IPS-11a (cell line): ENCODE measurements at regions not wholly inside any gene's neighbourhood (a gene's known extent, or its start where the extent isn't known, plus 50 kb on each side); places are given as distances from the start of the nearest gene placed in this dataset.

Source experiments
- H3K4me3 ChIP-seq: one replicate; pipeline ENCODE4 v1.5.1; 2013; ENCODE audit warnings: low read depth, low read length, control low read depth

DNA sequence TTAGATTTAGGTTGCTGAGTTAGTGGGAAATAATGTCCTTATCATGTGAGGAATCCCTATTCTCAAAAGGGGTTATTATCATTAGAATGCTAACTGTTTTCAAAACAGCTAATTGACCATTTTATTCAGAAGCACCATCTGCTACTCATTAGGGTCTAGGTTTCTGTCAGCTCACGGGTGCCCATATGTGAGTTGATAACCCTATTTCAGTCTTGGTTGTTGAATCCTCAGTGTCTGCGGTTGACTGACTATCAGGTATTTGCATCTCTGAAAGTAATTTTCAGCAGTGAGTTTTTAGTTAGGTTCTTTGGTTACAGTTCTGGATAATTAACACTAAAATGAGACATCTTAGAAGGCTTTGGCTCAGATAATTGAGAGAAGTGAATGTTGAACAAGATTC lies 1404.0 kb downstream of the AACS start:
- no peak overlapping the region for H3K4me3 ChIP-seq

DNA sequence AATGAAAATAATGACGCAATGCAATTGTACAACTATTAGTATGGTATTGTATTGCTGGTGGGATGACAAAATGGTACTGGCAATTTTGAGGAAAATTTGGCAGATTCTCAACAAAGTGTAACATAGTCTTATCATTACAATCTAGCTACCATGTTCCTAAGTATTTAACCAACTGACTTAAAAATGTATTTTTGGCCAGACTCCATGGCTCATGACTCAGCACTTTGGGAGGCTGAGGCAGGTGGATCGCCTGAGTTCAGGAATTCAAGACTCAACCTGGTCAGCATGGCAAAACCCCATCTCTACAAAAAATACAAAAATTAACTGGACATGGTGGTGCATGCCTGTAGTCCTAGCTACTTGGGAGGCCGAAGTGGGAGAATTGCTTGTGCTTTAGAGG lies 1409.5 kb downstream of the AACS start:
- H3K4me3 ChIP-seq = no peak overlapping the region

DNA sequence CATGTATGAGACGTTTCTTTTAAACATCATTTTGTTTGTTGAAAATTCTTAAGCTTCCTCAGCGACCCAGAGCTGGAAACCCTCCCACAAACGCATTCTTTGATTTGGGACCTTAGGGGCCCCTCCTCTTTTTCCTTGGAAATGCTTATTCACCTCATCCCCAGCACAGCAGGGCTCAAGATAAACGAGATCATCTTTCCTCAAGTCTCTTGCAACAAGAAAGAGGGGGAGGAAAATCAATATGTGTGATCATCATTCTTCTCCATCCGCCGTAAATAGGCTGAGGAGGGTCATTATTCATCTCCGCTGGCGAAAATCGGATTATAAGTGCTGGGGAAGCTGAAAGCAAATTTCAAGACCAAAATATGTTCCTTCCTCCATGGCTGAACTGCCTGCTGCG lies 1415.2 kb downstream of the AACS start:
- no peak overlapping the region for H3K4me3 ChIP-seq

GRCh38 chr12:126481688-126482087 lies 1416.5 kb downstream of the AACS start:
- no peak overlapping the region for H3K4me3 ChIP-seq

DNA sequence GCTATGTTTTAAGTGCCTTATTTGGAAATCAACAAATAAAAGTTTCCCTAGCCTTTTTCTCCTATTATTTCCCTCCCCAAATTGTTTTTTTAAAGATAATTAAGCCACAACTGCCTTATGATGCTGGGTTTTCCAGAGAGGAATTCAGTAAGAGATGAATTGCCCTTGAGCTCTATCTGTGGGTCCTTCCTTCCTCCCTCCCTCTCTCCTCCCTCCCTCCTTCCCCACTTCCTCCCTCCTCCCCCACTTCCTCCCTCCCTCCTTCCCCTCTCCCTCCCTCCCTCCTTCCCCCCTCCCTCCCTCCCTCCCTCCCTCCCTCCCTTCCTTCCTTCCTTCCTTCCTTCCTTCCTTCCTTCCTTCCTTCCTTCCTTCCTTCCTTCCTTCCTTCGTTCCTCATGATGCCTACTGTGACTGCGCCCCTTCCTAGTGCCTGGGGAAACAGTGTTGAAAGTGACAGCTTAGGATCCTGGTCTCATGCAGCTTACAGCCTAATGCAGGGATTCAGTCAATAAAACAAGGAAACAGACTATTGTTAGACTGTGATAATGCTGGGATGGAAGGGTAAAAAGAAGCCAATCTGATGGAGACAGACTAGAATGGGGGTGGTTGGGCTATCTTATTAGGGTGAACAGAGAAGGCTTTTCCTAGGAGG lies 1417.1 kb downstream of the AACS start:
- no peak overlapping the region for H3K4me3 ChIP-seq

GRCh38 chr12:126483145-126484068 lies 1418.2 kb downstream of the AACS start:
- H3K4me3 ChIP-seq = no peak overlapping the region

DNA sequence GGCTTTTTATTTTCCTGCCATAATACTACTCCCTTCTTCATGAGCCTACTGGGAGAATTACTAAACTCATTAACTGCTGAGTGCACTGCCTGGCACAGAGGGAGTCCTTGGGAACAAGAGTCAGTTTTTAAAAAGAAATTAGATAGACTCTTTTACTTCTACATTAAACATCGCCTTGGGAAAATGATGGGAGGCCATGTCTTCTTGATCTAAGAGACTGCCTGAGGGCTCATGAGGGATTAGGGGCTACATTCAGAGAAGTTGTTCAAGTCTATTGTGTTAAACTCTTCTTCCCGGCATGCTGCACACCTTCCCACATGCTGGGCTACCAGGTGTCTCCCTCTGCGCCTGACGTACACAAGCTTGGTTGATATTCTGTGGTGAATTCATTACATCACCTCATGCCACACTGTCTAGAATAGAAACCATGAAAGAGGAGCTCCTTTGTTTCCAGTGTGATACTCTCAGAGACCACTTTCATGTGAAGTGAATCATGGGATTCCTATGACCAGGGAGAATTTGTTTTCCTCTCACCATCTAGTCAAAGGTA lies 1422.3 kb downstream of the AACS start:
- no peak overlapping the region for H3K4me3 ChIP-seq

DNA sequence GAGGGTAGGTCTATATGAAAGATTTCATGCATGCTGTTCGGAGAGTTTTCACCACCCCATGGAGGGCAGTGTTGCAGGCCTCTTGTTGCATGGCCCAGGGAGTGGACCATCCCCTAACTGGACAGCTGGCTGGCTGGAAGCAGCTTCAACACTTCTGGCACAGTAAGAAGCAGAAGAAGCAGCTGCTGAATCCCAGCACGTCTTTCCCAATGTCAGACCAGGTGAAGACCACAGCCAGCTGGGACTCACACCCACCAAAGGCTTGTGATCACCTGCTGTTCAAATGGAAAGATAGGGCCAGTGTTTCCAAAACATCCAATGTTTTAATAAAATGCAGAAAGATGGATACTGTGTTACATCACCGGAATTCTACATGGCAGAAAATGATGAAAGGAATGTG lies 1423.6 kb downstream of the AACS start:
- no peak overlapping the region for H3K4me3 ChIP-seq

DNA sequence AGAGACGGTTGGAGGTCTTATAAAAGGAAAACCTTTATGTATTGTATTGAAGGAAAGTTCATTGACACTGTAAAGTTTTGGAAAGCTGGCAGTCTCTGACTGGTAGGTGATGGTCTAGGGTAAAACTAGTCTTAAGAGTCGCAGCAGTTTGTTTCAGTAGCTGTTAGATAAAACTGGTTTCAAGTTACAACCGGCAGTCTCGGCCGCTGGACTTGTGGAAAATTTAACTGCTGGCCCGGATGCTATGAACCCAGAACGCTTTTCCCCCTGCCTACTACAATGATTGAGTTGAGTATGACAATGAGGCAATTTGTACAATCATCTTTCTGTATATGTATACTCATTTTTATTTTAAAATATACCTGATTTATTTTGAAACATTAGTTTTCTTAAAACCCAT lies 1426.9 kb downstream of the AACS start:
- H3K4me3 ChIP-seq = no peak overlapping the region

DNA sequence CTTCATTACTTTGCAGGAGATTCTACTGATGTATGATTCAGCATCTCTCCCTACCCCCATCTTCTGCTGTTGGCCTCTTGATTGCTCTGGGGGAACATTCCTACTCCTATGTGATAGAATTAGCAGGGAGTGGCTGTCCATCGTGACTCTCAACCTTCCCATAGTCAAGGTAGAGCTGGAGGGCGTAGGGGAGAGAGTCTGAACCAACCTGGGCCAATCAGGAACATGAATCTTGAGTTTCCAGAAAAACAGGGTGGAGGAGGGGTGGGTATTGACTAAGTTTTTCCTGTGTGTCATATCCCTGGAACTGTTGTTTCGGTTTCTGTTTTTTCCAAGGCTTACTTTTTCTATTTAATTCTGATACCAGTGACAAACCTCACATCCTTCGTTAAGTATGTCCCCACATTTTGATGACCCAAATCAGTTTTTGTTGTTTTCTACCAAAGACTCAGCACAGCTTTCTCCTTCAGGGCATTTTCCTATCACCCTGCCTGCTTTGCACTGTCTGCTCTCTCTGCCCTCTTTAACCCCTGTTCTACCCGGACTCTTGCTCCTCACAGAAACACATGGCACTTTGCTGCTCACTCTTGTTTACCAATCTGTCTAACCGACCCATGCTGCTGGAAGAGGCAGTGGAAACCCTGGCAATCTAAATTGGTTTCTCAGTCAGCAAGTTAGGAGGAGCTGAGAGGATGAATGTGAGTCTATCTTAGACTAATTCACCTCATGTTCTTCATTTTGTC lies 1428.3 kb downstream of the AACS start:
- no peak overlapping the region for H3K4me3 ChIP-seq

DNA sequence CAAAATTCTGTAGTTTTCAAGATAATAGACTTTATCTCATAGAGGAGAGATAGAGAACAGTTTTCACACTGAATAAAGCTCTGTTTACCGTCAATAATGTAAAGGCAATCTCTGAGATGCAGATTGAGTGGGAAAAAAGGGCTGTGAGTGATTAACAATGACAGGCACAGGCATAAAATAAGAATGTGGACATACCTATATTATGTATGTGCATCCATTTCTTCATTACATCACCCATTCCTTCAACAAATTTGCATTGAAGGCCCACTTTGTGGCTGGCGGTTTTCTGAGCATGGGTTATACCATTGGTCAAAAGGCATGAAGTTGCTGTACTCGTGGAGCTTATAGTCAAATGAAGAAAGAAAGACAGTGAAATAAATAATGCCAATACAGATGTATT lies 1431.0 kb downstream of the AACS start:
- no peak overlapping the region for H3K4me3 ChIP-seq

DNA sequence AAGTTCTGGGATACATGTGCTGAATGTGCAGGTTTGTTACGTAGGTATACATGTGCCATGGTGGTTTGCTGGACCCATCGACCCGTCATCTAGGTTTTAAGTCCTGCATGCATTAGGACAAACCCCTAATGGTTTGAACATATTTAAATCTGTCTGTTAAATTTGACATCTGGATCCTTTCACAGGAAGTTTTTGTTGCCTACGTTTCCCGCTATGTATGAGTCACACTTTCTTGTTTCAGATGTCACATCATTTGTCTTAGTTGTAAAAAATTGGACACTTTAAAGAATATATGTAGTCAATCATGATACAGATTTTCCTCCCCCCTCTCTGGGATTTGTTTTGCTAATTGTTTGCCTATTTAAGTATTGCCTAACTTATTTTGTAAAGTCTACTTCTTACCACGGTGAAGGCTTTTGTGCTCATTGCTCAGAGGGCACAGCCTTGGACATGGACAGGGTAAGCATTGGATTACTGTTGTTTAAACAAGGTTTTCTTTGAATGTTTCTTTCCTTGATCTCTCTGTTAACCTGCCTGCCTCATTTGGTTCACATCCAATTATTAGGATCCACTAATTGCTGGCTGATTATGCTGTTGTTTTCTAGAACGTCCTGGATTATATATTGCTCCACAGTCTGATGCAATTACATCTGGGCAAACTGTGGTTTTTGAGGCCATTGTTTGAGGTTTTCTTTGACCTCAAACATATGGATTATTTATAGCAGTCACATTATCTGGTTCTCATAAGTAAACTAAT lies 1441.4 kb downstream of the AACS start:
- H3K4me3 ChIP-seq = no peak overlapping the region

GRCh38 chr12:126507231-126507630 lies 1442.0 kb downstream of the AACS start:
- no peak overlapping the region for H3K4me3 ChIP-seq

DNA sequence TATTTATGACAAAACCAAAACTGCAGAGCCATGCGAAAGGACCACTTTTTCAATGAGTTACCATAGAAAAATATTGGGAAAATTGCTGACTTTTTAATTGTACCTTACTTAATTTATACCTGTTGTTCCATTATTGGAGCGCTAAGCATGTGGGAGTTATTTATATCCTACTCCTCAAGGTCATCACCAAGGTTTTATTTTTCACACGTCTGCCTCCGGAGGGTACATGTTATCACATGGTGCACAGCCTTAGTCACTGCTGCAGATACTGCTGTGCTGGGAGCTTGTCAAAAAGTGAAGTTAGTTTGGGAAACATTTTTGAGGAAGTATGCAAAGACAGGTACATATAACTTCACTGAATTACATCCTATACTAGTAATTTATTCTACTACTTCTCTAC lies 1444.3 kb downstream of the AACS start:
- no peak overlapping the region for H3K4me3 ChIP-seq

DNA sequence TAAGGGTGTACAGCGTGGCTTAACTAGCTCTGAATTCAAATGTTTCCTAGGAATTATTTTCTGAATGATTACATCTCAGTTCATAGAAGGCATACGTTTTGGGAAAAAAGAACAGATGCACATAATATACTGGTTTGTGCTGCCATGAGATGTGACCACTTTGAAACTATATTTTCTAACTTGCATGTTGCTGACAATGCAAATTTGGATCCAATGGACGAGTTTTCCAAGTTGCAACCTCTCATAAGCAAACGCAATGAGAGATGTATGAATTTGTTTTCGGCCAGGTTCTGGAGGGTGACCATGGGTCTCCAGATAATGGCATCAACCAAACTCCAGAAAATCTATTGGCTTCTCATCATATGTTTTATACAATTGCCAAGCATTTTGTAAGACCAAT lies 1445.4 kb downstream of the AACS start:
- H3K4me3 ChIP-seq = no peak overlapping the region

DNA sequence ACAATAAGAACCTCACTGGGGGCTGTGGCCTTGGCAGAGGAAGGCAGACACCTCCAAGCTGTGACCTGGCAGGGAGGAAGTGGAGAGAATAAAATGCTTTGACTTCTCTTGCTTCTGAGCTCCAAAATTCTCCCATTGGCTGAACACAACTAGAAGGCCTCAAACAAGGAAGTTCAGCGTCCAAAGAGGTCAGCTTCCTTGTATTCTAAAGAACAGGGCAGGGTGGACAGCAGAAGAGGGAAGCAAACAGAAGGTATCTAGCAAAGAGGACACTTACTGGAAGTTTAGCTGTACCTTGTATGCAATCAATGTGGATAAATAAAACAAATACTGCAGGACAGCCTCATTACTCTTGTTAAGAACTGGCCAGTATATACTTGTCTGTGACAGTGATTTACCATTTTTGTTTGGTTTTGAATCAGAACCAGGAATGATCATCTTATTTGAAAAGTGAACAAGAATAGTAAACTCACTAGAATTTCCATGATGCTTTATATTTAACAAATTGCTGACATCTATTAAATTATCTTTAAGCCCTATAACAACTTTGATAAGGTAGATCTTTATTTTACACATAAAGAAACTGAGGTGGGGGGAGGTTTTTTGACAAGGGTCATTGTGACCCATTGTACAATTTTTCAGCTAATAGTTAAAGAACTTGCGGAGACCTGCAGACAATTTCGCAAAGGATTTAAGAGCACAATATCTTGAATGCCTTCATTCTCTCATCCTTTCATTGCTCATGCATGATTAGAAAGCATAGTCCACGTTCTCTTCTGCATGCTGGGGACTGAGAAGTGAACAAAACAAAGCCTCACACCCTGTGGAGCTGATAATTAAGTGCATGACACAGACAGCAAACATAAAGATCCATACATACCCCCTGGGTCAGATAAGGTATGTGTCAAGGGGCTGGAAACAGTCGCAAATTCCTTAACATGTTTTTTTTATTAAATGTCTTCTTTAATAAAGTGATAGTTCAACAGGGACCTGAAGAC lies 1448.0 kb downstream of the AACS start:
- no peak overlapping the region for H3K4me3 ChIP-seq

- H3K4me3 ChIP-seq = no peak overlapping the region
Measured at GRCh38 chr12:126518596-126519200, 1453.5 kb downstream of the AACS start.

- no peak overlapping the region for H3K4me3 ChIP-seq
Measured at GRCh38 chr12:126519833-126520232, 1454.6 kb downstream of the AACS start.

DNA sequence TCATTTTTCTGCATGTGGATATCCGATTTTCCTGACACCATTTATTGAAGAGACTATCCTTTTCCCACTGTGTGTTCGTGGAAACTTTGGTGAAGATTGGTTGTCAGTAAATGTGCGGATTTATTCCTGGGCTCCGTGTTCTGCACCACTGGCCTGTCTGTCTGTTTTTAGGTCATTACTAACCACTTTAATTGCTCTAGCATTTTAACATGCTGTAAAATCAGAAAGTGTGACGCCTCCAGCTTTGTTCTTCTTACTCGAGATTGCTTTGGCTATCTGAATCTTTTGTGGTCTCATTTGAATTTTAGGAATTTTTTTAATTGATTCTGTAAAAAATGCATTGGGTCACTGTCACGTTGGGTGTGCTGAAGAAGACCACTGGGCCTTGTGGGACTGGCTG lies 1458.7 kb downstream of the AACS start:
- H3K4me3 ChIP-seq = no peak overlapping the region
